Activated CD4-positive, alpha-beta T cell treated with anti-CD3 and anti-CD28 coated beads, Interleukin-2, amount 50 U/mL, for 4 hours (primary cell): ENCODE measurements at regions not wholly inside any gene's neighbourhood (a gene's known extent, or its start where the extent isn't known, plus 50 kb on each side); places are given as distances from the start of the nearest gene placed in this dataset.
"Not testable (repeated sequence)": the region's sequence is repeated elsewhere in the genome, so short reads cannot be mapped to it uniquely, and the experiment has no call there.

Source experiments
- DNase-seq, 2 experiments: peaks; one replicate each; pipeline ENCODE4 v3.0.0-alpha.2; 2020

GRCh38 chr2:14831458-14831857 lies 198.9 kb downstream of the LRATD1 start:
- DNase-seq: no peak

GRCh38 chr2:14843507-14844204 lies 211.1 kb downstream of the LRATD1 start:
- no peak for DNase-seq

GRCh38 chr2:14855751-14856150 lies 223.2 kb downstream of the LRATD1 start:
- no peak for DNase-seq

DNA sequence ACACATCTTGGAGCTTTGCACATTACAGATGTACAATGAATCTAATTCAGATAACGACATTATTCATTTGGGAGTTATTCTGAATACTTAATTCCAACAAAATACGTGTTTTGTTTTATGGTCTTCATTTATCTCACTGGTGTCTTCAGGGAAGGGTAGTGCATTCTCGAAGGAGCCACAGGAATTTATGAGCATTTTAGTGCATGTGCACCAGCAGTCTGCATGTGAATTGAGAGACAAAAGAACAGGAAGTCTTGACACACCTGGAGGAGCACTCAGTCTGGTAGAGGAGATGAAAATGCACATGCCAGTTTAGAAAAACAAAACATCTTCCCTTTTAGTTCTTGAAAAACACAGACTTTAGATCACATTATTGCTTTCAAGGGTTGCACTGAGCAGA lies 228.7 kb downstream of the LRATD1 start:
- no peak for DNase-seq

- no peak for DNase-seq
These were observed 234.3 kb downstream of the LRATD1 start for GRCh38 chr2:14866736-14867352.

GRCh38 chr2:14867853-14868252 lies 235.3 kb downstream of the LRATD1 start:
- DNase-seq: no peak

DNA sequence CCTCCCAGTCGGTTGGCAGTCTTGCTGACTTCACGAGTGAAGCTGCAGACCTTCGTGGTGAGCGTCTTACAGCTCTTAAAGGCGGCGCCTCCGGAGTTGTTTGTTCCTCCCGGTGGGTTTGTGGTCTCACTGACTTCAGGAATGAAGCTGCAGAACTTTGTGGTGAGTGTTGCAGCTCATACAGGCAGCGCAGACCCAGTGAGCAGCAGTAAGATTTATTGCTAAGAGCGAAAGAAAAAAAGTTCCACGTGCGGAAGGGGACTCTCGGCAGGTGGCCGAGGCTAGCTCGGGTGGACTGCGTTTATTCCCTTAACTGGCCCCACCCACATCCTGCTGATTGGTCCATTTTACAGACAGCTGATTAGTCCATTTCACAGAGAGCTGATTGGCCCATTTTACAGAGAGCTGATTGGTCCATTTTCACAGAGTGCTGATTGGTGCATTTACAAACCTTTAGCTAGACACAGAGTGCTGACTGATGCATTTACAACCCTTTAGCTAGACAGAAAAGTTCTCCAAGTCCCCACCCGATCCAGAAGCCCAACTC lies 240.3 kb downstream of the LRATD1 start:
- DNase-seq: no peak

GRCh38 chr2:14881651-14882327 lies 249.3 kb downstream of the LRATD1 start:
- DNase-seq: no peak

DNA sequence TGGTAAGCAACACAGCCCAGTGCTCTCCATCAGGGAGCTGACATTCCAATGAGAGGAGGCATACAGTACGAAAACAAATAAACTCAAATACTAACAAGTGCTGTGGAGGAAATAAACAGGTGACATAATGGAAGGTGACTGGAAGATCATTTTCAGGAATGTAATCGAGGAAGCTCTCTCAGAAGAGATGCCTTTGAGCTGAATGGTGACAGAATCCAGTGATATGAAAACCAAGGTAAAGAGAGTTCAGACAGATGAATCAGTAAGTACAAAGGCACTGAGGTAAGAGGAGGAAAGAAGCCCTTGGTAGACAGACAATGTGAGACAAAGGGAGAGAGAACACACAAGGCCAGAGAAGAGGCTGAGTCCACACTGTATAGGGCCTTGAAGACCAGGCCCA lies 252.1 kb downstream of the LRATD1 start:
- DNase-seq: no peak

GRCh38 chr2:14891546-14891945 lies 259.0 kb downstream of the LRATD1 start:
- no peak for DNase-seq

GRCh38 chr2:14896330-14897030 lies 264.0 kb downstream of the LRATD1 start:
- DNase-seq: no peak

DNA sequence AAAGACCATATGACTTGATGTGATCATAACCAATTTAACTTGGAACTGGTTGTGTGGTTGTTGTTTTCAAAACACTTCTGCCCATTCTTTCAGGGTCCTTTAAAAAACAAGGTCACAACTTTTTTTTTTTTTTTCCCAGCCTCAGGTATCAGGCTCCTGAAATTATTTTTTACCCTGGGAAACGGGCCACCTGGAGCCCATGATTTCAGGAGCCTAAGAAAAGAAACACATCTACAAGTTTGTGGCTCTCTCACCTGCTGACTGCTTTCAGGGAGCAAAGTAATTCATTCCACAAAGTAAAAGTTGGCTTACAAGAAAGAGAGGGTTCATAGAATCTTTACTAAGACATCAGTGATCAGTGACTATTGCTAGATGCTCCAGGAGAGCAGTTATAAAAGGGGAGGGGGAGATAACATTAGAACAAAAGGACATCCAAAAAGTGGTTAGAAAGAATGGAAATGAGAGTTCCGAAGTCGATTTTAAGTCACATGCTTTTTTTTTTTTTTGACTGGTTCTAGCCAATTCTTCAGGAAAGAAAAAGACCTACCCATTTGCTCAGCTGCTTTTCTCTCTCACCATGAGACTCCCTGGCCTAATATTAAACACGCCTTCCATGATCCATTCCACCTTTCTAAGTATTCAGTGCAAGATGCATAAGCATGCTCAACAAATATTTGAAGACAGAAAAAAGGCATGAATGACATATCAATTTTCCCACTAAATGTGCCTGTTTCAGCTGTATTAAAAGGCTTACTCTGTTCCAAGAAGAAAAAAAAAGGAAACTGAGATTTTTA lies 267.3 kb downstream of the LRATD1 start:
- no peak for DNase-seq

- DNase-seq: no peak
These were observed 269.2 kb downstream of the LRATD1 start for GRCh38 chr2:14901737-14902136.

- no peak for DNase-seq
These were observed 270.4 kb downstream of the LRATD1 start for GRCh38 chr2:14902953-14903352.

DNA sequence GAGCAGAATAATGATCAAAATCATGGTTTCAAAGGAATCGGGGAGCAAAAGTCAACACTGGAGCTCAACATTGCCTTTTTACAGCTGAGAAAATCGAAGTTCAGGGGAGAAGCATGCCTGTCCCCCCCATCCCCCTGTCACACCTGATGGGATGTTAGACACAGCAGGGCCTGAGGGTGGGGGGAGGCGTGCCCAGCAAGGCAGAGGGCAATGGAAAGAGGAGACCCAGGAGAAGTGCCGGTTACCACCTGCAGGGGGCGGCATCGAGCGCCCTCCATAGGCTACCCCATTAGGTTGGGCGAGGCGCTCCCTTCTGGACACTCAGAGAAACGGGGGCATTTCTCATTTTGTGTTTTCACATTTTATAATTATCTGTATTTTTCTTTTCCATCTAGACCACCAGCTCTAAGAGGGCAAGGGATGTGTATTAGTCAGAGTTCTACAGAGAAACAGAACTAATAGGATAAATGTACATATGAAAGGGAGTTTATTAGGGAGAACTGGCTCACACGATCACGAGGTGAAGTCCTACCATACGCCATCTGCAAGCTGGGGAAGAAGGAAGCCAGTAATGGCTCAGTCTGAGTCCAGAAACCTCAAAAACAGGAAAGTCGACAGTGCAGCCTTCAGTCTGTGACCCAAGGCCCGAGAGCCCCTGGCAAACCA lies 271.3 kb downstream of the LRATD1 start:
- peak; percentile 2 to 7 for DNase-seq

DNA sequence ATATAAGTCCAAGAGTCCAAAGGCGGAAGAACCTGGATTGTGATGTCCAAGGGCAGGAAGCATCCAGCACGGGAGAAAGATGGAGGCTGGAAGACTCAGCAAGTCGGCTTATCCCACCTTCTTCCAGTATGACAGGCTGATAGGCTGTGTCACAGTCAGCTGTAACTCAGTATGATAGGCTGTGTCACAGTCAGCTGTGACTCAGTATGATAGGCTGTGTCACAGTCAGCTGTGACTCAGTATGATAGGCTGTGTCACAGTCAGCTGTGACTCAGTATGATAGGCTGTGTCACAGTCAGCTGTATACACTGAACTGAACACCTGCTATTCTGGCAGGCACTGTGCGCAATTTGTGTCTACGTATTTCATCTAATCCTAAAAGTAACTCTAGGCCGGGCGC lies 271.9 kb downstream of the LRATD1 start:
- DNase-seq: not testable (repeated sequence)

DNA sequence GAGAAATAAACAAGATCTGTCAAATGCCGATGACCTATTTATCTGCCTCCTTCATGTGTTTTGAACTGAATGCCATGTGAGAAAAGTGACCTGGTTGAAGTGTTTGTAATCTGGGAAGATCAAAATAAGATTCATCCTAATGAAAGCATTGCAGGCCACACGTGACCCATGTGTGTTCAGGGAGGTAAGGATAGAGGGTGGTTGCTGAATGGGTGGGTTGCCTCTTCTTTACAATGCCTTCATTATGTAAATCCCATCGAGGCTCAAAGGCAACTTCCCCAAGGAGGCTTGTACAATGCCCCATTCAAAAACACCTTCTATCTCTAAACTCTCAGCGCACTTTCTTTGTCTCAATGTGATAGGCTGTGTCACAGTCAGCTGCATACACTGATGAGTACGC lies 273.1 kb downstream of the LRATD1 start:
- DNase-seq: no peak

DNA sequence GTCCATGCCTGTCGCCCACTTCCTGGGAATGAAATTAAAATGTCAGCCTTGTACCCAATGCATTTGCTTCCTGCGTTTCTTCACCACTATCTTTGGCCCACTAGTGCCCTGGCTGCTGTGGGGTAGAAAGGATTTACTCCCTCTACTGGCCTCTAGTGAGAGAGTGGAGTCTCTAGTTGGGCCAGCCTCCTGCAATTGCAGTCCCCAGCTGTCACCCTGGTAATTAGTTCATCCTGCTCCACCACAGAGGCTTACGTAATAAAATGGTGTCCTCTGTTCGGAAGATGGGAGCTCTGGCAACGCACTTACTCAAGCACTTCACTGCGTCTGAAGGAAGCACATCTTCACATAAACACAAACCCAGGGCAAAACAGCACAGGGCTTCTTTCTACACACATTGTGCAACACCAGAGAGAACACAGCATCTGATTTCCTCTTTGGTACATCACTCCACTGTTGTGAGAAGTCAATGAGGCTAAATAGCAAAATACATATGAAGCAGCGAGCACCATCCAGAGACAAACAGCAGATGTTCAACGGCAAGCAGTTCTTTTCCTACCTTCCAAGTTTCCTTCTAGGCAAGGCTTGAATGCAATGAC lies 274.6 kb downstream of the LRATD1 start:
- no peak for DNase-seq

DNA sequence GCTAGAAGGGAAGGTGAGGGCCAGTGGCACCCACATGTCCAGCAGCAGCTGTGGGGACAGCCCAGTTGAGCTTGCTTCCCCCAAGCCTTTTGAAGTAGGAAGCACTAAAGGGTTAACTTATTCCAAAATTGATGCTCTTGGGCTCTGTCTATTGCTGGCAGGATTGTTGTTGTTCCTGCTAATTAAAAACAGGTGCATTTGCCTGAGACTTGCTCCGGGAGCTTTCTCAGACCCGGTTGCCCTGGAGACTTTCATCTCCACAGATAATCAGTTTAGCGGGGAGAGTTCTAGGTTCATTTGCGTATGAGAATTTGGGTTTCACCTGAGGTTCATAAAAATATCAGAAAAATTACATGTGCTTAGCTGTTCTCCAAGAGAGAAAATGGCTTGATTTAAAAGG lies 277.3 kb downstream of the LRATD1 start:
- DNase-seq: no peak

DNA sequence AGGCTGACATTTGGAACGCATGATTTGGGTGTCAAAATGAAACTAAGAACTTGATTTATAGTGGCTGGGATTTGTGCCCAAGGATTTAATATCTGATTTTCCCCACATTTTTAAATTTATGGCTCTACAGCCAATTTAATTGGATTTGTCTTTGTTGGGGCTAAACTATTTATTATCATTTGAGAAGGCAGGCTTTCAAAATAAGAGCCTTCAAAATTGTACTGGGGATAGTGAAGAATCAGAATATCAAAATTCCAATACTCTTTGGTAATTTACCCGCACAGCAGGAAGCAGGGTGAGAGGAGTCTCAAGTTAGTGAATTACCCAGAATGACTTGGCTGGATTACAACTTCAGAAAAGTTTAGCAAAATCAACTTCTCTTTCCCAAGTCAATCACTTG lies 278.1 kb downstream of the LRATD1 start:
- no peak for DNase-seq

DNA sequence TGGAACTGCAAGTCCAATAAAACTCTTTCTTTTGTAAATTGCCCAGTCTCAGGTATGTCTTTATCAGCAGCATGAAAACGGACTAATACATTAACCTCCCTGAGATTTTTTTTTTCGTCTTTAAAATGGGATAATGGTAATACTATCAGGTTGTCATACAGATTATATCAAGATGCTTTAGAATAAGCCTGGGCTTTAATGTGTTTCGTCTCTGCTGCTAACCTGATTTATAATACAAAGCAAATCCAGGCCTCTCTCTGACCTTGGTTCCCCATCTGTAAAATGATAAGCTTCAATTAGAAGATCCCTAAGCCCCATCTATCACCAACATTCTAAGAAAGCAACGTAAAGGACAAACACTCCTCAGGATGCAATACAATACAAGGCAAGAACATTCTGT lies 283.5 kb downstream of the LRATD1 start:
- DNase-seq: no peak
